Psoas muscle (tissue), 7 donors: ENCODE measurements at regions not wholly inside any gene's neighbourhood (a gene's known extent, or its start where the extent isn't known, plus 50 kb on each side); places are given as distances from the start of the nearest gene placed in this dataset.

ENCODE experiments used
- ATAC-seq, 4 donors: fragments of 200-7000 bp; cut with Tn5 transposase; one replicate each; pipeline ENCODE4 v1.9.1; 2020; ENCODE audit warnings: moderate library complexity in 3 of 4, mild to moderate bottlenecking in 2 of 4
- DNase-seq, 2 donors: peaks; one replicate each; pipeline ENCODE4 v3.0.0-alpha.2; 2020
- H3K27ac ChIP-seq: fragments of 200-600 bp; one replicate; pipeline ENCODE4 v1.8.0; 2022
- H3K27me3 ChIP-seq, 3 donors: fragments of 200-600 bp in 1 of 3; one replicate each; pipeline versions ENCODE4 v1.6.1 to v1.8.0; 2013 to 2022; ENCODE audit warnings: low read length in 2 of 3, mild to moderate bottlenecking in 2 of 3, moderate library complexity in 1 of 3; ENCODE audit not compliant: insufficient read depth in 3 of 3
- H3K36me3 ChIP-seq, 2 donors: fragments of 200-600 bp in 1 of 2; one replicate each; pipeline versions ENCODE4 v1.6.1 to v1.8.0; 2013 to 2022; ENCODE audit warnings: low read depth in 1 of 2, mild to moderate bottlenecking in 1 of 2, moderate library complexity in 1 of 2; ENCODE audit not compliant: insufficient read depth in 1 of 2
- H3K4me1 ChIP-seq: fragments of 200-600 bp; one replicate; pipeline ENCODE4 v1.8.0; 2022
- H3K4me3 ChIP-seq: fragments of 200-600 bp; one replicate; pipeline ENCODE4 v1.8.0; 2022; ENCODE audit warnings: mild to moderate bottlenecking
- H3K9me3 ChIP-seq: fragments of 200-600 bp; one replicate; pipeline ENCODE4 v1.8.0; 2022
- CTCF ChIP-seq: fragments of 200-600 bp; IDR thresholded peaks from one replicate; pipeline ENCODE4 v1.8.0; 2022; ENCODE audit warnings: antibody characterized with exemption
- WGBS, 3 donors: extraction: QIAGEN DNeasy Blood & Tissue Kit; methylation state at CpG; one replicate each; pipeline versions ENCODE4 v1.1.6 to v1.1.7; 2013; 5-methylcytosine and 5-hydroxymethylcytosine counted together
- intact Hi-C, 2 donors: fragments of 100-400 bp; cut with DNase I; formaldehyde crosslinking; loops; one replicate each; pipeline versions ENCODE4 v1.11.0 to v1.14.2; 2022
- donor health status: healthy with polysubstance abuse.
- donor health status: DM: no; HTN: no; CAD: no; lungs with moderate emphysema.
- donor health status: Bipolar disorder and iron deficiency.
- donor health status: healthy.
- donor health status: DM: yes; HTN: yes; CAD: no.
- donor health status: DM: no; HTN: no; CAD: no.
- donor health status: DM: yes; HTN: yes; CAD: no.

GRCh38 chr12:60684988-60685655 lies 1089.3 kb downstream of the SLC16A7 start:
- 75 to 94% (median 78%) methylated on average over 12 of the region's 12 CpGs for WGBS, 3 donors
- no peak for ATAC-seq
- no peaks in the 10 kb centered on the region for H3K4me1 ChIP-seq

GRCh38 chr12:60689137-60689536 lies 1093.3 kb downstream of the SLC16A7 start:
- DNase-seq, result no peak
- Histone ChIP-seq H3K9me3 (no peaks in the 10 kb centered on the region), H3K27ac (no peak overlapping the region), H3K36me3 (no peaks in the 10 kb centered on the region), H3K4me3 (no peak overlapping the region), H3K27me3 (no peaks in the 10 kb centered on the region), H3K4me1 (no peaks in the 10 kb centered on the region)
- intact Hi-C loops, result no loop called here
- TF ChIP-seq CTCF, result no peak
- no peak for ATAC-seq

More at GRCh38 chr12:60684988-60685655, 1089.3 kb downstream of the SLC16A7 start:
- Histone ChIP-seq H3K27ac (no peak overlapping the region), H3K27me3 (no peaks in the 10 kb centered on the region), H3K36me3 (no peaks in the 10 kb centered on the region), H3K9me3 (no peaks in the 10 kb centered on the region), H3K4me3 (no peak overlapping the region)
- DNase-seq, result no peak
- TF ChIP-seq CTCF, result no peak
- intact Hi-C loops, result no loop called here

GRCh38 chr12:60693019-60693626 lies 1097.3 kb downstream of the SLC16A7 start:
- Histone ChIP-seq H3K36me3 (no peaks in the 10 kb centered on the region), H3K4me3 (no peak overlapping the region), H3K9me3 (no peaks in the 10 kb centered on the region), H3K27me3 (no peaks in the 10 kb centered on the region), H3K4me1 (no peaks in the 10 kb centered on the region), H3K27ac (no peak overlapping the region)
- intact Hi-C loops, result no loop called here
- ATAC-seq (no peak), DNase-seq (no peak)
- TF ChIP-seq CTCF, result no peak
- 69 to 89% (median 74%) methylated on average over 1 of the region's 1 CpG for WGBS, 3 donors

GRCh38 chr12:60704171-60704914 lies 1108.5 kb downstream of the SLC16A7 start:
- Histone ChIP-seq H3K36me3 (no peaks in the 10 kb centered on the region), H3K4me3 (no peak overlapping the region), H3K9me3 (no peaks in the 10 kb centered on the region), H3K4me1 (no peaks in the 10 kb centered on the region), H3K27me3 (no peaks in the 10 kb centered on the region), H3K27ac (no peak overlapping the region)
- TF ChIP-seq CTCF, result no peak
- no peak for DNase-seq
- no peak for ATAC-seq
- intact Hi-C loops, result no loop called here
- 72 to 75% (median 73%) methylated on average over 4 of the region's 4 CpGs for WGBS, 3 donors
